ENCODE measurements at regions not wholly inside any gene's neighbourhood (a gene's known extent, or its start where the extent isn't known, plus 50 kb on each side); places are given as distances from the start of the nearest gene placed in this dataset.

- TF ChIP-seq, protein P1, sequence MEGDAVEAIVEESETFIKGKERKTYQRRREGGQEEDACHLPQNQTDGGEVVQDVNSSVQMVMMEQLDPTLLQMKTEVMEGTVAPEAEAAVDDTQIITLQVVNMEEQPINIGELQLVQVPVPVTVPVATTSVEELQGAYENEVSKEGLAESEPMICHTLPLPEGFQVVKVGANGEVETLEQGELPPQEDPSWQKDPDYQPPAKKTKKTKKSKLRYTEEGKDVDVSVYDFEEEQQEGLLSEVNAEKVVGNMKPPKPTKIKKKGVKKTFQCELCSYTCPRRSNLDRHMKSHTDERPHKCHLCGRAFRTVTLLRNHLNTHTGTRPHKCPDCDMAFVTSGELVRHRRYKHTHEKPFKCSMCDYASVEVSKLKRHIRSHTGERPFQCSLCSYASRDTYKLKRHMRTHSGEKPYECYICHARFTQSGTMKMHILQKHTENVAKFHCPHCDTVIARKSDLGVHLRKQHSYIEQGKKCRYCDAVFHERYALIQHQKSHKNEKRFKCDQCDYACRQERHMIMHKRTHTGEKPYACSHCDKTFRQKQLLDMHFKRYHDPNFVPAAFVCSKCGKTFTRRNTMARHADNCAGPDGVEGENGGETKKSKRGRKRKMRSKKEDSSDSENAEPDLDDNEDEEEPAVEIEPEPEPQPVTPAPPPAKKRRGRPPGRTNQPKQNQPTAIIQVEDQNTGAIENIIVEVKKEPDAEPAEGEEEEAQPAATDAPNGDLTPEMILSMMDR (IDR thresholded peaks at IDR 0.05), result no peak
- TF ChIP-seq EZH2 (IDR thresholded peaks at IDR 0.05), result no peak
These were observed 391.4 kb downstream of the DCDC2C start for GRCh38 chr2:4094743-4095142.

Measured in neural progenitor cell (in vitro differentiated cells).